ENCODE measurements at regions not wholly inside any gene's neighbourhood (a gene's known extent, or its start where the extent isn't known, plus 50 kb on each side); places are given as distances from the start of the nearest gene placed in this dataset.

DNA sequence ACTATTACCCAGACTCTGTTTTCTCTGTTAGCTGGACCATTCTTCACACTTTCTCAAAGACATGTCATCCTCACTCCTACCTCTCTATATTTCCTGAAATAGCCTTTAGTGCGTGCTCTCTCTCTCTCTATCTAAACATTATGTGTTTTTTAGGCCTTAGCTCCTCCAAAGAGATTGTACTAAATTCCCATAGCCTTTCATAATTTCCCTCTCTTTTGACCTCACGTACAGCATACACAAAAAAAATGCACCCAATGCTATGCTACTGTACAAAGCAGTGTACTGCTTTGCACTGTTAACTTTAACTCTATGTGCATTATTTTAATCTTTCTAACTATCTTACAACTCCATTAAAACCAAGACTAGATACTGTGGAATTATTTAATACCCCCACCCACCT, 288.4 kb downstream of the DAD1 start:
- H3K79me2 ChIP-seq (ENCODE audit: control insufficient read depth in 1 of 2, insufficient read depth in 2 of 2, low read length in 2 of 2): no peaks in the 10 kb centered on the region
- no peak overlapping the region for H3K14ac ChIP-seq (ENCODE audit: insufficient read length)
- no peak overlapping the region for H2BK5ac ChIP-seq (ENCODE audit: low read depth, low read length)
- FAIRE-seq (no peak), DNase-seq (ENCODE audit: low read depth in 1 of 2, low spot score in 2 of 2) (no peak)
- no peak overlapping the region for H3K23ac ChIP-seq (ENCODE audit: insufficient read length)
- no peak overlapping the region for H3K27ac ChIP-seq (ENCODE audit: low read depth, low read length)
- H3K4me3 ChIP-seq (ENCODE audit: extremely low read depth in 1 of 4, insufficient read depth in 2 of 4, low read depth in 3 of 4, low read length in 4 of 4): no peak overlapping the region
- no peak overlapping the region for H2BK12ac ChIP-seq (ENCODE audit: low read depth, low read length)
- no peak overlapping the region for H4K5ac ChIP-seq (ENCODE audit: insufficient read length, low read depth, low read length)
- no peak overlapping the region for H3K9ac ChIP-seq (replicated peaks in 1 of 4; ENCODE audit: extremely low read depth in 1 of 4, low read depth in 3 of 4, low read length in 3 of 4)
- no peak overlapping the region for H2AFZ ChIP-seq (ENCODE audit: low read length)
- H2AK5ac ChIP-seq (ENCODE audit: low read depth, low read length): no peak overlapping the region
- no peak overlapping the region for H2BK120ac ChIP-seq (replicated peaks; ENCODE audit: low read depth, low read length)
- no peaks in the 10 kb centered on the region for H3K36me3 ChIP-seq (ENCODE audit: control insufficient read depth in 2 of 4, insufficient read depth in 4 of 4, low read length in 3 of 4)
- no peaks in the 10 kb centered on the region for H3K4me1 ChIP-seq (replicated peaks in 1 of 4; ENCODE audit: control insufficient read depth in 3 of 4, insufficient read depth in 4 of 4, low read length in 3 of 4)
- no peak overlapping the region for H3K4ac ChIP-seq (replicated peaks; ENCODE audit: insufficient read length, low read depth, low read length)
- no peaks in the 10 kb centered on the region for H4K20me1 ChIP-seq (replicated peaks in 1 of 2; ENCODE audit: control insufficient read depth in 1 of 2, insufficient read depth in 2 of 2, low read length in 2 of 2)
- no peak overlapping the region for H4K91ac ChIP-seq (replicated peaks; ENCODE audit: insufficient read length, low read length)
- no peak overlapping the region for H4K8ac ChIP-seq (ENCODE audit: extremely low read depth, insufficient read depth, low read length)
- H2BK15ac ChIP-seq (ENCODE audit: low read length): no peak overlapping the region
- no peak overlapping the region for H3K56ac ChIP-seq (replicated peaks; ENCODE audit: insufficient read length, low read depth, low read length)
- H3K4me2 ChIP-seq (ENCODE audit: insufficient read depth in 1 of 2, low read depth in 2 of 2, low read length in 2 of 2): no peak overlapping the region
- H3K23me2 ChIP-seq (ENCODE audit: low read depth, low read length): no peaks in the 10 kb centered on the region
- 88% methylated on average over 2 of the region's 2 CpGs; no CpG with 5 or more reads in 1 of the 2 experiments for WGBS, 2 experiments (ENCODE audit: extremely low coverage in 1 of 2, insufficient coverage in 1 of 2, insufficient read length in 1 of 2, insufficient replicate concordance in 2 of 2, low coverage in 1 of 2, low lambda C conversion rate in 2 of 2, missing lambda C conversion rate in 1 of 2)
- H3K79me1 ChIP-seq (ENCODE audit: low read depth, low read length): no peaks in the 10 kb centered on the region
- ChIA-PET CTCF (ENCODE audit: partially characterized antibody) (interaction anchor here (0.6 to 1.3 kb wide), 4 partner anchors 20 to 185 kb away, joined by 3 read pairs; no protein-coding TSS in a partner anchor), POLR2A (ENCODE audit: partially characterized antibody) (no interaction called here)
- no peak overlapping the region for H3K18ac ChIP-seq (ENCODE audit: extremely low read depth, low read length)
- no peak overlapping the region for H2BK20ac ChIP-seq (ENCODE audit: low read length)
- no peaks in the 10 kb centered on the region for H3K27me3 ChIP-seq (replicated peaks in 1 of 4; ENCODE audit: control insufficient read depth in 3 of 4, extremely low read depth in 1 of 4, insufficient read depth in 3 of 4, low read length in 3 of 4)
- H3K9me3 ChIP-seq (ENCODE audit: insufficient read depth in 2 of 2, low read depth in 1 of 2, low read length in 1 of 2): no peaks in the 10 kb centered on the region; a peak in 1 of 4 replicates
- TF ChIP-seq SUZ12 (IDR thresholded peaks at IDR 0.05; ENCODE audit: low read length) (no peak), SP4 (IDR thresholded peaks at IDR 0.05; ENCODE audit: low read length) (no peak), BCL11A (IDR thresholded peaks at IDR 0.05; ENCODE audit: low read depth in 2 of 2, low read length in 2 of 2) (no peak), PHF8 (conservative IDR thresholded peaks at IDR 0.05; ENCODE audit: low read depth, low read length) (no peak), BACH1 (IDR thresholded peaks at IDR 0.05; ENCODE audit: low read length) (no peak), KDM5A (IDR thresholded peaks at IDR 0.05; ENCODE audit: low read length) (no peak), MAX (IDR thresholded peaks at IDR 0.05) (no peak), EGR1 (IDR thresholded peaks at IDR 0.05; ENCODE audit: borderline replicate concordance, low read depth, low read length) (no peak), CBX8 (IDR thresholded peaks at IDR 0.05; ENCODE audit: borderline replicate concordance, low read depth, low read length) (no peak), SIN3A (conservative IDR thresholded peaks at IDR 0.05 in 1 of 2, IDR thresholded peaks at IDR 0.05 in 1 of 2; ENCODE audit: low read depth in 1 of 2, low read length in 2 of 2) (no peak), GABPA (IDR thresholded peaks at IDR 0.05; ENCODE audit: borderline replicate concordance, insufficient read depth, low read length) (no peak), RNF2 (IDR thresholded peaks at IDR 0.05; ENCODE audit: borderline replicate concordance, low read depth, low read length, missing control alignments, poor library complexity, severe bottlenecking) (no peak), TCF12 (IDR thresholded peaks at IDR 0.05; ENCODE audit: low read depth, low read length) (no peak), RBBP5 (IDR thresholded peaks at IDR 0.05; ENCODE audit: borderline replicate concordance, low read depth, low read length) (no peak), TEAD4 (IDR thresholded peaks at IDR 0.05; ENCODE audit: low read depth, low read length) (no peak)
